ENCODE measurements at regions not wholly inside any gene's neighbourhood (a gene's known extent, or its start where the extent isn't known, plus 50 kb on each side); places are given as distances from the start of the nearest gene placed in this dataset.

DNA sequence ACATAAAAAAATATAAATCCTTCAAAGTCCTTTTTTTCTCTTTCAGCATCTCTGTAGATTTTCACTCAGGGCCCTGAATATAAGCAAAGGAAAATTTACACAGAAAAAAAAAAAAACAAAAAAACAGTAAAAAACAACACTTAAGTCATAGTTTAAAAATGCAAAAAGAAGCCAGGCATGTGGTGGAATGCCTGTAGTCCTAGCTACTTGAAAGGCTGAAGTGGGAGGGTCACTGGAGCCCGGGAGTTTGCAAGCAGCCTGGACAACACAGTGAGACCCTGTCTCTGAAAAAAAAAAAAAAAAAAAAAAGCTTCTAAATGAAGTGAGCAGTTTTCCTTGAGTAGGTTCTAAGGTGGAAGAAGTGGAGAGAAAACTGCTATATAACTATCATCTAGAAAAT lies 55.0 kb upstream of the BNC2 start:
- no peak overlapping the region for H3K4me3 ChIP-seq (ENCODE audit: low read depth, low read length)
- no peak for DNase-seq (ENCODE audit: low read depth)
- TF ChIP-seq, protein P1, sequence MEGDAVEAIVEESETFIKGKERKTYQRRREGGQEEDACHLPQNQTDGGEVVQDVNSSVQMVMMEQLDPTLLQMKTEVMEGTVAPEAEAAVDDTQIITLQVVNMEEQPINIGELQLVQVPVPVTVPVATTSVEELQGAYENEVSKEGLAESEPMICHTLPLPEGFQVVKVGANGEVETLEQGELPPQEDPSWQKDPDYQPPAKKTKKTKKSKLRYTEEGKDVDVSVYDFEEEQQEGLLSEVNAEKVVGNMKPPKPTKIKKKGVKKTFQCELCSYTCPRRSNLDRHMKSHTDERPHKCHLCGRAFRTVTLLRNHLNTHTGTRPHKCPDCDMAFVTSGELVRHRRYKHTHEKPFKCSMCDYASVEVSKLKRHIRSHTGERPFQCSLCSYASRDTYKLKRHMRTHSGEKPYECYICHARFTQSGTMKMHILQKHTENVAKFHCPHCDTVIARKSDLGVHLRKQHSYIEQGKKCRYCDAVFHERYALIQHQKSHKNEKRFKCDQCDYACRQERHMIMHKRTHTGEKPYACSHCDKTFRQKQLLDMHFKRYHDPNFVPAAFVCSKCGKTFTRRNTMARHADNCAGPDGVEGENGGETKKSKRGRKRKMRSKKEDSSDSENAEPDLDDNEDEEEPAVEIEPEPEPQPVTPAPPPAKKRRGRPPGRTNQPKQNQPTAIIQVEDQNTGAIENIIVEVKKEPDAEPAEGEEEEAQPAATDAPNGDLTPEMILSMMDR (conservative IDR thresholded peaks at IDR 0.05; ENCODE audit: low read depth, low read length): no peak

GRCh38 chr9:16924311-16924915 lies 53.9 kb upstream of the BNC2 start:
- no peak overlapping the region for H3K4me3 ChIP-seq (ENCODE audit: low read depth, low read length)
- TF ChIP-seq, protein P1 (conservative IDR thresholded peaks at IDR 0.05; ENCODE audit: low read depth, low read length): no peak
- DNase-seq (ENCODE audit: low read depth): no peak

- H3K4me3 ChIP-seq (ENCODE audit: low read depth, low read length): no peak overlapping the region
- peak; percentile 92 for DNase-seq (ENCODE audit: low read depth)
- TF ChIP-seq, protein P1 (conservative IDR thresholded peaks at IDR 0.05; ENCODE audit: low read depth, low read length): peak; percentile 55
These were observed 51.4 kb upstream of the BNC2 start for GRCh38 chr9:16921855-16922254.
